ENCODE measurements at regions not wholly inside any gene's neighbourhood (a gene's known extent, or its start where the extent isn't known, plus 50 kb on each side); places are given as distances from the start of the nearest gene placed in this dataset.

GRCh38 chr9:7305677-7306076, 493.9 kb downstream of the DMAC1 start:
- Histone ChIP-seq H3K36me3 (no peaks in the 10 kb centered on the region), H3K4me1 (no peaks in the 10 kb centered on the region), H3K4me3 (no peak overlapping the region), H3K27me3 (ENCODE audit: low read depth) (no peaks in the 10 kb centered on the region), H3K9me3 (replicated peaks) (peaks cover 32% of the 10 kb centered on the region), H3K27ac (replicated peaks) (no peak overlapping the region)
- no peak for TF ChIP-seq CTCF (IDR thresholded peaks at IDR 0.05; ENCODE audit: borderline replicate concordance)
- no peak for DNase-seq
- intact Hi-C loops (cut with micrococcal nuclease), result no loop called here

- no peaks in the 10 kb centered on the region for H3K27me3 ChIP-seq (ENCODE audit: low read depth)
- H3K36me3 ChIP-seq, result no peaks in the 10 kb centered on the region
- H3K27ac ChIP-seq (replicated peaks), result no peak overlapping the region
- no peaks in the 10 kb centered on the region for H3K4me1 ChIP-seq
- H3K9me3 ChIP-seq (replicated peaks), result peaks cover 22% of the 10 kb centered on the region
- TF ChIP-seq CTCF (IDR thresholded peaks at IDR 0.05; ENCODE audit: borderline replicate concordance), result no peak
- intact Hi-C loops (cut with micrococcal nuclease), result no loop called here
- no peak overlapping the region for H3K4me3 ChIP-seq
- DNase-seq, result no peak
Observed at GRCh38 chr9:7304627-7304995, 495.0 kb downstream of the DMAC1 start.

GRCh38 chr9:7303907-7304626, 495.5 kb downstream of the DMAC1 start:
- no peak for DNase-seq
- H3K27ac ChIP-seq (replicated peaks), result no peak overlapping the region
- H3K4me1 ChIP-seq, result no peaks in the 10 kb centered on the region
- peaks cover 16% of the 10 kb centered on the region for H3K9me3 ChIP-seq (replicated peaks)
- H3K4me3 ChIP-seq, result no peak overlapping the region
- H3K36me3 ChIP-seq, result no peaks in the 10 kb centered on the region
- TF ChIP-seq CTCF (IDR thresholded peaks at IDR 0.05; ENCODE audit: borderline replicate concordance), result no peak
- intact Hi-C loops (cut with micrococcal nuclease), result no loop called here
- no peaks in the 10 kb centered on the region for H3K27me3 ChIP-seq (ENCODE audit: low read depth)

GRCh38 chr9:7300484-7300883, 499.1 kb downstream of the DMAC1 start:
- H3K9me3 ChIP-seq (replicated peaks), result no peaks in the 10 kb centered on the region
- intact Hi-C loops (cut with micrococcal nuclease), result no loop called here

GRCh38 chr9:7298123-7298522, 501.5 kb downstream of the DMAC1 start:
- Histone ChIP-seq H3K9me3 (replicated peaks) (no peaks in the 10 kb centered on the region), H3K27me3 (ENCODE audit: low read depth) (no peaks in the 10 kb centered on the region), H3K36me3 (no peaks in the 10 kb centered on the region), H3K4me1 (no peaks in the 10 kb centered on the region), H3K4me3 (no peak overlapping the region), H3K27ac (replicated peaks) (no peak overlapping the region)
- no peak for DNase-seq
- no peak for TF ChIP-seq CTCF (IDR thresholded peaks at IDR 0.05; ENCODE audit: borderline replicate concordance)
- intact Hi-C loops (cut with micrococcal nuclease), result no loop called here

More at GRCh38 chr9:7300484-7300883, 499.1 kb downstream of the DMAC1 start:
- no peak for TF ChIP-seq CTCF (IDR thresholded peaks at IDR 0.05; ENCODE audit: borderline replicate concordance)
- no peak for DNase-seq
- Histone ChIP-seq H3K36me3 (no peaks in the 10 kb centered on the region), H3K27ac (replicated peaks) (no peak overlapping the region), H3K27me3 (ENCODE audit: low read depth) (no peaks in the 10 kb centered on the region), H3K4me3 (no peak overlapping the region), H3K4me1 (no peaks in the 10 kb centered on the region)

Measured in left ventricle myocardium inferior (tissue), 1 donor.